Adrenal gland (tissue), 9 donors: ENCODE measurements at regions not wholly inside any gene's neighbourhood (a gene's known extent, or its start where the extent isn't known, plus 50 kb on each side); places are given as distances from the start of the nearest gene placed in this dataset.

Source experiments
- DNase-seq, 7 donors: peaks; one replicate each; pipeline ENCODE4 v3.0.0-alpha.2; 2019 to 2020
- H3K27ac ChIP-seq, 5 donors: fragments of 200-600 bp; sonication (generic) in 4 of 5; 1 replicate in 3 of 5; 2 replicates in 2 of 5; pipeline versions ENCODE4 v1.5.1 to v1.8.0; 2016 to 2020; ENCODE audit warnings: mild to moderate bottlenecking in 1 of 5
- H3K27me3 ChIP-seq: fragments of 200-600 bp; 2 replicates; pipeline ENCODE4 v1.8.0; 2021
- H3K36me3 ChIP-seq, 2 donors: fragments of 200-600 bp; replicated peaks in 1 of 2; 1 replicate in 1 of 2; 2 replicates in 1 of 2; pipeline versions ENCODE4 v1.5.1 to v1.8.0; 2018 to 2022
- H3K4me1 ChIP-seq, 2 donors: fragments of 200-600 bp; replicated peaks in 1 of 2; 1 replicate in 1 of 2; 2 replicates in 1 of 2; pipeline versions ENCODE4 v1.5.1 to v1.8.0; 2018 to 2021
- H3K4me3 ChIP-seq, 4 donors: fragments of 200-600 bp; sonication (generic) in 3 of 4; one replicate each; pipeline ENCODE4 v1.5.1; 2016 to 2018
- H3K9me3 ChIP-seq, 3 donors: fragments of 200-600 bp; sonication (generic) in 1 of 3; replicated peaks in 1 of 3; 1 replicate in 2 of 3; 2 replicates in 1 of 3; pipeline versions ENCODE4 v1.5.1 to v1.8.0; 2016 to 2021
- CTCF ChIP-seq, 6 experiments: fragments of 450-650 bp in 4 of 6; fragments of 200-600 bp in 2 of 6; sonication (generic) in 1 of 6; IDR thresholded peaks; 1 replicate in 5 of 6; 2 replicates in 1 of 6; pipeline versions ENCODE4 v1.5.1 to v1.8.0; 2016 to 2021; ENCODE audit warnings: antibody characterized with exemption in 6 of 6, mild to moderate bottlenecking in 2 of 6, moderate library complexity in 1 of 6
- POLR2A ChIP-seq, 2 donors: fragments of 450-650 bp; IDR thresholded peaks; one replicate each; pipeline ENCODE4 v1.6.1; 2017; ENCODE audit warnings: antibody characterized with exemption in 2 of 2, mild to moderate bottlenecking in 2 of 2, moderate library complexity in 1 of 2
- WGBS, 4 donors: extraction: QIAGEN DNeasy Blood & Tissue Kit in 2 of 4; methylation state at CpG; one replicate each; pipeline versions ENCODE4 v1.1.5 to v1.1.7; 2013 to 2017; 5-methylcytosine and 5-hydroxymethylcytosine counted together
- intact Hi-C, 2 donors: fragments of 100-400 bp; cut with DNase I; formaldehyde crosslinking; loops; one replicate each; pipeline versions ENCODE4 v1.14.1 to v1.15.0; 2022 to 2023
- donor health status: healthy with polysubstance abuse.
- donor health status: Bipolar disorder and iron deficiency.
- donor health status: DM: yes; HTN: yes; CAD: no.
- donor health status: DM: no; HTN: no; CAD: no.
- donor health status: DM: no; HTN: no; CAD: no.

GRCh38 chr5:98454904-98455303 lies 318.6 kb upstream of the RGMB start:
- no peaks in the 10 kb centered on the region for H3K36me3 ChIP-seq
- H3K9me3 ChIP-seq: no peaks in the 10 kb centered on the region
- TF ChIP-seq CTCF (IDR thresholded peaks at IDR 0.05) (no peak), POLR2A (IDR thresholded peaks at IDR 0.05) (no peak)
- DNase-seq: no peak
- WGBS, 4 donors: 43 to 51% (median 47%) methylated on average over 4 of the region's 4 CpGs
- H3K4me3 ChIP-seq: no peak overlapping the region
- no peak overlapping the region for H3K27ac ChIP-seq
- no peaks in the 10 kb centered on the region for H3K27me3 ChIP-seq
- H3K4me1 ChIP-seq: no peaks in the 10 kb centered on the region
- intact Hi-C loops: no loop called here

GRCh38 chr5:98455665-98456064 lies 317.8 kb upstream of the RGMB start:
- intact Hi-C loops: no loop called here
- WGBS, 4 donors: 64 to 70% (median 66%) methylated on average over 3 of the region's 3 CpGs
- no peak for DNase-seq
- H3K27me3 ChIP-seq: no peaks in the 10 kb centered on the region
- TF ChIP-seq POLR2A (IDR thresholded peaks at IDR 0.05) (no peak), CTCF (IDR thresholded peaks at IDR 0.05) (no peak)
- no peaks in the 10 kb centered on the region for H3K4me1 ChIP-seq
- no peak overlapping the region for H3K27ac ChIP-seq
- H3K4me3 ChIP-seq: no peak overlapping the region
- H3K36me3 ChIP-seq: no peaks in the 10 kb centered on the region
- no peaks in the 10 kb centered on the region for H3K9me3 ChIP-seq

GRCh38 chr5:98458004-98458403 lies 315.5 kb upstream of the RGMB start:
- H3K36me3 ChIP-seq: no peaks in the 10 kb centered on the region
- no peaks in the 10 kb centered on the region for H3K9me3 ChIP-seq
- no peak overlapping the region for H3K4me3 ChIP-seq
- H3K4me1 ChIP-seq: no peaks in the 10 kb centered on the region
- WGBS, 4 donors: 75 to 93% (median 79%) methylated on average over 2 of the region's 2 CpGs
- no peak overlapping the region for H3K27ac ChIP-seq
- H3K27me3 ChIP-seq: no peaks in the 10 kb centered on the region
- DNase-seq: no peak
- intact Hi-C loops: no loop called here
- TF ChIP-seq CTCF (IDR thresholded peaks at IDR 0.05): no peak
- no peak for TF ChIP-seq POLR2A (IDR thresholded peaks at IDR 0.05)

GRCh38 chr5:98458726-98459125 lies 314.7 kb upstream of the RGMB start:
- H3K36me3 ChIP-seq: no peaks in the 10 kb centered on the region
- intact Hi-C loops: no loop called here
- DNase-seq: no peak
- TF ChIP-seq CTCF (IDR thresholded peaks at IDR 0.05) (no peak), POLR2A (IDR thresholded peaks at IDR 0.05) (no peak)
- H3K27me3 ChIP-seq: no peaks in the 10 kb centered on the region
- H3K4me1 ChIP-seq: no peaks in the 10 kb centered on the region
- no peak overlapping the region for H3K4me3 ChIP-seq
- H3K9me3 ChIP-seq: no peaks in the 10 kb centered on the region
- no peak overlapping the region for H3K27ac ChIP-seq
